ENCODE measurements at regions not wholly inside any gene's neighbourhood (a gene's known extent, or its start where the extent isn't known, plus 50 kb on each side); places are given as distances from the start of the nearest gene placed in this dataset.

DNA sequence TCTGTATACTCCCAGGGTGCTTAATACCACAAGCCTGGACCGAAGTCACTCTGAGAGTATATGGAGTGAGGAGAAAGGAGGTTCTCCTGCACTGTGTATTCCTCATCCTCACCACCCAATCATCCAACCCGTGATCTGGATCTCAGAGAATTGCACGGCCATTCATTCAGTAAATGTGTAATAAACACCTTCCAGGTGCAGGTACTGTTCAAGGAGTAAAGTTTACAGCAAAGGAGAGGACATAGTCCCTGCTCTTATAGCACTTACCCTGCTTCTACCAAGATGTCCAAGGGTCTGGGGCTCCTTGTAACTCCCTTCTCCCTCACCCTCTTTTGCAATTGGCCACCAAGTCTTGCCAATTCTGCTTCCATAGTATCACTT, 139.2 kb upstream of the JUN start:
- TF ChIP-seq, protein P1, sequence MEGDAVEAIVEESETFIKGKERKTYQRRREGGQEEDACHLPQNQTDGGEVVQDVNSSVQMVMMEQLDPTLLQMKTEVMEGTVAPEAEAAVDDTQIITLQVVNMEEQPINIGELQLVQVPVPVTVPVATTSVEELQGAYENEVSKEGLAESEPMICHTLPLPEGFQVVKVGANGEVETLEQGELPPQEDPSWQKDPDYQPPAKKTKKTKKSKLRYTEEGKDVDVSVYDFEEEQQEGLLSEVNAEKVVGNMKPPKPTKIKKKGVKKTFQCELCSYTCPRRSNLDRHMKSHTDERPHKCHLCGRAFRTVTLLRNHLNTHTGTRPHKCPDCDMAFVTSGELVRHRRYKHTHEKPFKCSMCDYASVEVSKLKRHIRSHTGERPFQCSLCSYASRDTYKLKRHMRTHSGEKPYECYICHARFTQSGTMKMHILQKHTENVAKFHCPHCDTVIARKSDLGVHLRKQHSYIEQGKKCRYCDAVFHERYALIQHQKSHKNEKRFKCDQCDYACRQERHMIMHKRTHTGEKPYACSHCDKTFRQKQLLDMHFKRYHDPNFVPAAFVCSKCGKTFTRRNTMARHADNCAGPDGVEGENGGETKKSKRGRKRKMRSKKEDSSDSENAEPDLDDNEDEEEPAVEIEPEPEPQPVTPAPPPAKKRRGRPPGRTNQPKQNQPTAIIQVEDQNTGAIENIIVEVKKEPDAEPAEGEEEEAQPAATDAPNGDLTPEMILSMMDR (conservative IDR thresholded peaks at IDR 0.05; ENCODE audit: low read length): no peak
- no peak for TF ChIP-seq EZH2phosphoT487 (IDR thresholded peaks at IDR 0.05; ENCODE audit: borderline replicate concordance)

All from Loucy (cell line).